Globus pallidus (tissue), 1 donor: ENCODE measurements at regions not wholly inside any gene's neighbourhood (a gene's known extent, or its start where the extent isn't known, plus 50 kb on each side); places are given as distances from the start of the nearest gene placed in this dataset.

Experiments used
- DNase-seq: peaks from one replicate; pipeline ENCODE4 v3.0.0-alpha.2; 2015; ENCODE audit warnings: low spot score

DNA sequence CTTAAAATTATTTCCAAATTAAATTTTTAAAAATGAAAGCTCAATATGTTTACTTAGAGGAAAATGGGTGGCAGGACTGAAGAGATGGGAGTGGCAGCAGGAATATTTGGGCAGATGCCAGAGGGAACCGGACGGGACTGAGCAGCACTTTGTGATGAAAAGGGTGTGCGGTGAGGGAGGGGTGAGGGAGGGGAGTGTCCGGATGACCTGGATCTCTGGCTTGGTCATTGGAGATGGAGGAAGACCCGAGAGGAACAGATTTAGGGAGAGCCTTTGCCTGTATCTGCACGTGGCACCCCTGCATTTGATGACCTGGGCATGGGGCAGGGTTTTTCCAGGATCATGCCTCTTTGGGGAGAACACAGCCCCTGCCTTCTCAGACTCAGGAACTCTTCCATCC is 201.1 kb upstream of the MVB12B start:
- DNase-seq = no peak

GRCh38 chr9:126125992-126126409 is 200.6 kb upstream of the MVB12B start:
- no peak for DNase-seq

GRCh38 chr9:126126807-126127206 is 199.8 kb upstream of the MVB12B start:
- no peak for DNase-seq

DNA sequence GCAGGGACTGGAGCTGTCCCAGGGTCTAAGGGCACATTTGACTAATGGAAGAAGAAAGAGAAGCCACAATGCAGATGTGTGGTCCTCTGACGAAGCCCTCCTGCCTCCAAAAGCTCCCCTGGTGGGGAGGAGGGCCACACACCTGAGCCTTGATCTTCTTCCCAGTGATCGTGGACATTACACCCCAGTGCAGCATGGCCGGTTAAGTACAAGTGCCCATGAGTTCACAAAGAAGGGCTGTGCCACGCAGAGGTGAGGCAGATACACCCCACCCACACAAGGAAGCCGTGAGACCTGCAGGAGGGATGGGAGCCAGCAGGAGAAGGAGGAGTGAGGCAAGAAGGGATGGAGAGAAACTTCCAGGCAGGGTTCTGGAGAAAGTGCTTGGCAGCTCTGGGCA is 199.0 kb upstream of the MVB12B start:
- DNase-seq = no peak

GRCh38 chr9:126128494-126129142 is 198.0 kb upstream of the MVB12B start:
- DNase-seq = no peak

GRCh38 chr9:126131066-126132010 is 195.3 kb upstream of the MVB12B start:
- DNase-seq = no peak

GRCh38 chr9:126132746-126133145 is 193.9 kb upstream of the MVB12B start:
- DNase-seq = no peak

GRCh38 chr9:126144196-126144595 is 182.4 kb upstream of the MVB12B start:
- no peak for DNase-seq

GRCh38 chr9:126144603-126145456 is 181.8 kb upstream of the MVB12B start:
- no peak for DNase-seq

DNA sequence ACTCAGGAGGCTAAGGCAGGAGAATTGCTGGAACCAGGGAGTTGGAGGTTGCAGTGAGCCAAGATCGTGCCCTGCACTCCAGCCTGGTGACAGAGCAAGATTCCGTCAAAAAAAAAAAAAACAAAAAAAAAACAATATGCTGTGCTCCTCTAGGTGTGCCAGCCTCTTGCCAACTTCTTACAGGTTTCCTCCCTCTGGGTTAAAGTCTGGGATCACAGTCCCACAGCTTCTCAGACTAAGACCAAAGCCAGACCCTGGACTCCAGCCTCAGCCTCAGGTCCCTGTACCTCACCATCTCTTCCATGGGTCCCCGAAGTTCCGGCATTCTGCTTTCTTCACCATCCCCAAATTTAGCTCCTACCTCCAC is 180.8 kb upstream of the MVB12B start:
- DNase-seq = no peak

DNA sequence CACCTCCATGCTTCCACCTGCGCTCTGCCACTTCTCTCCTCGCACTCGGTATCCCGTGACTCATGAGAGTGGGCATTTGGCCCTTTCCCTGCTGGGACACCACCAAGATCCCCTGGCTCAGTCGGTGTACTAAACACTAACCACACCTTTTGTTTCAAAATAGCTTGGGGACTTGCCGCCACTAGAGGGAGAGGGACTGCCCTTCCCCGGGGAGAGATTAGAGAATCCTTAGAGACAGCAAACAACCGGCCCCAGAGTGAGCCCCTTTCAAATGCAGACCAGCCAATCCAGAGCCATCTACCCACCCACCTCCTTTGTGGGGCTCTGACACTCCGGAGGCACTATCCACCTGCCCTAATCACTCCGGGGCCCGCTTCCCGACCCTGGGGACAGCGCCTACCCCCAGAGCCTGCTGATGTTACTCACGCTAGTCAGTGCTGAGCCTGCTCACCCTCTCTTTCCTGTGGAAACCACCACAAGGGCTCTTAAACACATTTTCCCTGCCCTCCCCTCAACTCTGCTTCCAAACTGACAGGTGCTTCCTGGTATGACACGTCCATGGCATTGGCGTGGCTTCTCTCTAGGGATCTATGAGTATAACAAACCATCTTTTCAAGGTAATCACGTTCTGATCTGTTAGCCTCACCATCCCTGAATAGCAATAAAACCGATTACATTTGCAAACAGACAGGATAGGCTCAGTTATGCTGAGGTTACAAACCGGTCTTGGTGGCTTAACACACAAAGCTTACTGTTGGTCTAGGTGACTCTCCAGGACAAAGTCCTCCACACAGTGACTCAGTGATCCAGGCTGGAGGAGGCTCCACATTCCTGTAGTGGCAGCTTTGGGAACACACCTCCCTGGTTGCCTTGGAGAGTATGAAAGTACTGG is 180.1 kb upstream of the MVB12B start:
- DNase-seq = no peak

- no peak for DNase-seq
These were observed 179.3 kb upstream of the MVB12B start for GRCh38 chr9:126147186-126147935.

- DNase-seq = no peak
These were observed 178.4 kb upstream of the MVB12B start for GRCh38 chr9:126147936-126148870.

- DNase-seq = no peak
These were observed 177.6 kb upstream of the MVB12B start for GRCh38 chr9:126148994-126149393.

GRCh38 chr9:126149661-126150060 is 177.0 kb upstream of the MVB12B start:
- DNase-seq = no peak

GRCh38 chr9:126150411-126151030 is 176.1 kb upstream of the MVB12B start:
- DNase-seq = no peak

DNA sequence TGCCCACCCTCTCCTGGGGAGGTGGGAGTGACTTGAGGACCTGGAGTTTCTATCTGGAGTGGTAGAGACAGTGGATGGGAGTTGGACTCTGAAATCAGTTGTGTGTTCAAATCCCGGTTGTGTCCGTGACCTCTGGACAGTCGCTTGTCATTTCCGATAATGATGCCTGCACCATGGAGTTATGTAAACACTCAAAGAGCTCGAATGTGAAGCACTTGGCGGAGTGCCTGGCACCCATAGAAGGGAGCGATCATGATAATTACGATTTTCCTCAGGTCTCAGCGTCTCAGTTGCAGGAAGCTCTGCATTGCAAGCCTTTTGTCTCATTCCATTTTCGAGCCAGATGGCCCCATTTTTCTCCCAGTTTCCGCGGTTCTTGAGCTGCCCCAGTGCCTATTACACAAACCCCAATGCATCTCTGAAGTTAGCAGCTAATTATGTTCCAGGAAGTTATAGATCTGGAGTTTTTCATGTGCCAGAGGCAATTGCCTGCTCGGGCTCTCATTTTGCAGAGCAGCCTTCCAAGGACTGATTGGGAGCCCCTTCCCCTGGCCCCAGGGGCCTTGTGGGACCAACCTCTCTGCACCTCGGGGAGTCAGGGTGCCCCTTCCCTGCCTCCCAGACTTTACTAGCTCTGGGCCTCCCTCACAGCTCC is 175.5 kb upstream of the MVB12B start:
- DNase-seq = no peak

- DNase-seq = no peak
These were observed 174.9 kb upstream of the MVB12B start for GRCh38 chr9:126151686-126152134.
